Hepatocyte (in vitro differentiated cells): ENCODE measurements at regions not wholly inside any gene's neighbourhood (a gene's known extent, or its start where the extent isn't known, plus 50 kb on each side); places are given as distances from the start of the nearest gene placed in this dataset.

Experiments
- EZH2phosphoT487 ChIP-seq: fragments of 200-600 bp; sonication (generic); IDR thresholded peaks from one replicate; pipeline ENCODE4 v1.6.1; 2018; ENCODE audit warnings: antibody characterized with exemption, mild to moderate bottlenecking, low read depth, moderate library complexity; ENCODE audit not compliant: unreplicated experiment, severe bottlenecking
- TF ChIP-seq, protein P1 (sequence below): fragments of 200-600 bp; sonication (generic); IDR thresholded peaks from 2 replicates; pipeline ENCODE4 v1.5.1; 2016; ENCODE audit warnings: antibody characterized with exemption, mild to moderate bottlenecking; ENCODE audit not compliant: poor library complexity

DNA sequence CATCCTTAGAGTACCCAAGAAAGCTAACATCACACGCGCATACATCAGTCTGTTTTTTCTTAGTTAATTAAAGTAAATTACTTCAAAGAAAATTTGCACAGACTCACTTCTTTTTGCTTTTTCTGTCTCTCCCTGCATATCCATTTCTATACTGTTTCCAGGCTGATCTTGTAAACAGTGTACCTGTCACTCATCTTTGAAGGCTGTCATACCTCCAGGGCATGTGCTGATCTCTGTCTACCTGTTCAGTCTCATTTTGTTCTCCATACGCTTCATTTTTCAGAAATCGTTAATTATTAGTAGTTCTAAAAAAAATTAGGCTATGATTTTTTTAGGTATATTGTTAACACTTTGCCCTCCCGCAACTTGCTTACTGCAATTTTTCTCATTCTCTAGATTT, 313.9 kb upstream of the ROBO2 start:
- TF ChIP-seq, protein P1, sequence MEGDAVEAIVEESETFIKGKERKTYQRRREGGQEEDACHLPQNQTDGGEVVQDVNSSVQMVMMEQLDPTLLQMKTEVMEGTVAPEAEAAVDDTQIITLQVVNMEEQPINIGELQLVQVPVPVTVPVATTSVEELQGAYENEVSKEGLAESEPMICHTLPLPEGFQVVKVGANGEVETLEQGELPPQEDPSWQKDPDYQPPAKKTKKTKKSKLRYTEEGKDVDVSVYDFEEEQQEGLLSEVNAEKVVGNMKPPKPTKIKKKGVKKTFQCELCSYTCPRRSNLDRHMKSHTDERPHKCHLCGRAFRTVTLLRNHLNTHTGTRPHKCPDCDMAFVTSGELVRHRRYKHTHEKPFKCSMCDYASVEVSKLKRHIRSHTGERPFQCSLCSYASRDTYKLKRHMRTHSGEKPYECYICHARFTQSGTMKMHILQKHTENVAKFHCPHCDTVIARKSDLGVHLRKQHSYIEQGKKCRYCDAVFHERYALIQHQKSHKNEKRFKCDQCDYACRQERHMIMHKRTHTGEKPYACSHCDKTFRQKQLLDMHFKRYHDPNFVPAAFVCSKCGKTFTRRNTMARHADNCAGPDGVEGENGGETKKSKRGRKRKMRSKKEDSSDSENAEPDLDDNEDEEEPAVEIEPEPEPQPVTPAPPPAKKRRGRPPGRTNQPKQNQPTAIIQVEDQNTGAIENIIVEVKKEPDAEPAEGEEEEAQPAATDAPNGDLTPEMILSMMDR = no peak
- TF ChIP-seq EZH2phosphoT487 = no peak
